NCI-H2029 treated with DMSO at 0.1 percent for 48 hours (cell line): ENCODE measurements at regions not wholly inside any gene's neighbourhood (a gene's known extent, or its start where the extent isn't known, plus 50 kb on each side); places are given as distances from the start of the nearest gene placed in this dataset.
"Not testable (repeated sequence)": the region's sequence is repeated elsewhere in the genome, so short reads cannot be mapped to it uniquely, and the experiment has no call there.

Experiments used
- DNase-seq: peaks from one replicate; lab custom pipeline; 2025; lab: John Stamatoyannopoulos, UW

GRCh38 chr1:198934426-198934825 is 295.6 kb downstream of the PTPRC start:
- DNase-seq: no peak

- no peak for DNase-seq
Observed at GRCh38 chr1:198934901-198935305, 296.1 kb downstream of the PTPRC start.

GRCh38 chr1:198935306-198935921 is 296.6 kb downstream of the PTPRC start:
- DNase-seq: peak; percentile 17

GRCh38 chr1:198936371-198937083 is 297.7 kb downstream of the PTPRC start:
- no peak for DNase-seq

- DNase-seq: no peak
Observed at GRCh38 chr1:198937231-198938031, 298.6 kb downstream of the PTPRC start.

- DNase-seq: no peak
Observed at GRCh38 chr1:198939286-198939685, 300.4 kb downstream of the PTPRC start.

- DNase-seq: no peak
Observed at GRCh38 chr1:198939956-198940355, 301.1 kb downstream of the PTPRC start.

- DNase-seq: no peak
Observed at GRCh38 chr1:198942466-198942865, 303.6 kb downstream of the PTPRC start.

GRCh38 chr1:198943484-198944187 is 304.8 kb downstream of the PTPRC start:
- DNase-seq: no peak

GRCh38 chr1:198947456-198947855 is 308.6 kb downstream of the PTPRC start:
- no peak for DNase-seq

- DNase-seq: no peak
Observed at GRCh38 chr1:198948895-198949659, 310.2 kb downstream of the PTPRC start.

- no peak for DNase-seq
Observed at GRCh38 chr1:198950036-198950435, 311.2 kb downstream of the PTPRC start.

- DNase-seq: no peak
Observed at GRCh38 chr1:198955085-198955484, 316.2 kb downstream of the PTPRC start.

- DNase-seq: no peak
Observed at GRCh38 chr1:198957044-198957443, 318.2 kb downstream of the PTPRC start.

GRCh38 chr1:198959032-198959431 is 320.2 kb downstream of the PTPRC start:
- DNase-seq: no peak

- DNase-seq: no peak
Observed at GRCh38 chr1:198959676-198960075, 320.8 kb downstream of the PTPRC start.

GRCh38 chr1:198963796-198964195 is 325.0 kb downstream of the PTPRC start:
- DNase-seq: not testable (repeated sequence)

GRCh38 chr1:198966519-198966918 is 327.7 kb downstream of the PTPRC start:
- no peak for DNase-seq

- no peak for DNase-seq
Observed at GRCh38 chr1:198967566-198967965, 328.7 kb downstream of the PTPRC start.

GRCh38 chr1:198968866-198969265 is 330.0 kb downstream of the PTPRC start:
- no peak for DNase-seq

GRCh38 chr1:198969981-198970380 is 331.1 kb downstream of the PTPRC start:
- DNase-seq: no peak

- no peak for DNase-seq
Observed at GRCh38 chr1:198970916-198971315, 332.1 kb downstream of the PTPRC start.
